SK-N-SH (cell line): ENCODE measurements at regions not wholly inside any gene's neighbourhood (a gene's known extent, or its start where the extent isn't known, plus 50 kb on each side); places are given as distances from the start of the nearest gene placed in this dataset.

ENCODE experiments used
- FOXJ3 ChIP-seq: sonication (generic); formaldehyde crosslinking; IDR thresholded peaks from 2 replicates; pipeline ENCODE4 v1.5.1; 2020; ENCODE audit warnings: mild to moderate bottlenecking, missing genetic modification reagents
- RAD21 ChIP-seq: IDR thresholded peaks from 2 replicates; pipeline ENCODE4 v1.6.1; 2012; ENCODE audit warnings: mild to moderate bottlenecking, low read length
- RCOR1 ChIP-seq: fragments of 150-350 bp; IDR thresholded peaks from 2 replicates; pipeline ENCODE4 v1.6.1; 2017; ENCODE audit warnings: antibody characterized with exemption, low read length
- TEAD4 ChIP-seq: IDR thresholded peaks from 2 replicates; pipeline ENCODE4 v1.4.0; 2012; ENCODE audit warnings: mild to moderate bottlenecking, borderline replicate concordance; ENCODE audit not compliant: insufficient read depth
- TF ChIP-seq, protein P1 (sequence below): fragments of 150-350 bp; IDR thresholded peaks from 2 replicates; pipeline ENCODE4 v1.6.1; 2017; ENCODE audit warnings: antibody characterized with exemption, low read length, low read depth, borderline replicate concordance
- TF ChIP-seq, protein P2 (sequence below): fragments of 200-600 bp; sonication (generic); IDR thresholded peaks from 2 replicates; pipeline ENCODE4 v1.6.1; 2017; ENCODE audit warnings: antibody characterized with exemption, mild to moderate bottlenecking, moderate library complexity
- TF ChIP-seq, protein P3 (sequence below): IDR thresholded peaks from 2 replicates; pipeline ENCODE4 v1.4.0; 2012; ENCODE audit warnings: low read depth, borderline replicate concordance
- TF ChIP-seq, protein P4 (sequence below): fragments of 150-350 bp; IDR thresholded peaks from 2 replicates; pipeline ENCODE4 v1.6.1; 2016; ENCODE audit warnings: mild to moderate bottlenecking, low read depth, low read length

DNA sequence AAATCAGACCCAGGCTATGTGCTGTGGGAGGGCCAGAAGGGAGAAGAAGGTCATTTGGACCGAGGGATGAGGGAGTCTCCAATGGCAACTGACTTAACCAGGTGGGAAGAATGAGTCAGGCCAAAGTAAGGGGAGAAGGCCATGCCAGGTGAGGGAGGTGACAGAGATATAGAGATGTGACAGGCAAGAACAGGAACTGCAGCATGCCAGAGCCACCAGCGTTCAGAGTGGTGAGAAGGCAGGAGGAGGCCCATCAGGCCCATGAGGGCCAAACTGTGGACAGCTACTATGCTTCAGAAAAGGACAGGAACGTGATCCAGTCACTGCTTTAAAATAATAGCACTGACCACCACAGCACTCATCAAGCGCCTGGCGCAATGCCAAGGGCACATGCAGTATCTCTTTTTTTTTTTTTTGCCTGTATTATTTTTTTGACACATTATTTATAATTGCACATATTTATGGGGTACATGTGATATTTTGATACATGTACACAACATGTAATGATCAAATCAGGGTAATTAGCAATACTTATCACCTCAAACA is 154.3 kb upstream of the IGF1R start:
- TF ChIP-seq, protein P1, sequence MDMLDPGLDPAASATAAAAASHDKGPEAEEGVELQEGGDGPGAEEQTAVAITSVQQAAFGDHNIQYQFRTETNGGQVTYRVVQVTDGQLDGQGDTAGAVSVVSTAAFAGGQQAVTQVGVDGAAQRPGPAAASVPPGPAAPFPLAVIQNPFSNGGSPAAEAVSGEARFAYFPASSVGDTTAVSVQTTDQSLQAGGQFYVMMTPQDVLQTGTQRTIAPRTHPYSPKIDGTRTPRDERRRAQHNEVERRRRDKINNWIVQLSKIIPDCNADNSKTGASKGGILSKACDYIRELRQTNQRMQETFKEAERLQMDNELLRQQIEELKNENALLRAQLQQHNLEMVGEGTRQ = no peak
- TF ChIP-seq, protein P2, sequence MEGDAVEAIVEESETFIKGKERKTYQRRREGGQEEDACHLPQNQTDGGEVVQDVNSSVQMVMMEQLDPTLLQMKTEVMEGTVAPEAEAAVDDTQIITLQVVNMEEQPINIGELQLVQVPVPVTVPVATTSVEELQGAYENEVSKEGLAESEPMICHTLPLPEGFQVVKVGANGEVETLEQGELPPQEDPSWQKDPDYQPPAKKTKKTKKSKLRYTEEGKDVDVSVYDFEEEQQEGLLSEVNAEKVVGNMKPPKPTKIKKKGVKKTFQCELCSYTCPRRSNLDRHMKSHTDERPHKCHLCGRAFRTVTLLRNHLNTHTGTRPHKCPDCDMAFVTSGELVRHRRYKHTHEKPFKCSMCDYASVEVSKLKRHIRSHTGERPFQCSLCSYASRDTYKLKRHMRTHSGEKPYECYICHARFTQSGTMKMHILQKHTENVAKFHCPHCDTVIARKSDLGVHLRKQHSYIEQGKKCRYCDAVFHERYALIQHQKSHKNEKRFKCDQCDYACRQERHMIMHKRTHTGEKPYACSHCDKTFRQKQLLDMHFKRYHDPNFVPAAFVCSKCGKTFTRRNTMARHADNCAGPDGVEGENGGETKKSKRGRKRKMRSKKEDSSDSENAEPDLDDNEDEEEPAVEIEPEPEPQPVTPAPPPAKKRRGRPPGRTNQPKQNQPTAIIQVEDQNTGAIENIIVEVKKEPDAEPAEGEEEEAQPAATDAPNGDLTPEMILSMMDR = no peak
- TF ChIP-seq, protein P3, sequence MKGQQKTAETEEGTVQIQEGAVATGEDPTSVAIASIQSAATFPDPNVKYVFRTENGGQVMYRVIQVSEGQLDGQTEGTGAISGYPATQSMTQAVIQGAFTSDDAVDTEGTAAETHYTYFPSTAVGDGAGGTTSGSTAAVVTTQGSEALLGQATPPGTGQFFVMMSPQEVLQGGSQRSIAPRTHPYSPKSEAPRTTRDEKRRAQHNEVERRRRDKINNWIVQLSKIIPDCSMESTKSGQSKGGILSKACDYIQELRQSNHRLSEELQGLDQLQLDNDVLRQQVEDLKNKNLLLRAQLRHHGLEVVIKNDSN = no peak
- TF ChIP-seq TEAD4 (no peak), FOXJ3 (CRISPR knock-in tag) (no peak), RCOR1 (no peak), RAD21 (no peak)
- TF ChIP-seq, protein P4, sequence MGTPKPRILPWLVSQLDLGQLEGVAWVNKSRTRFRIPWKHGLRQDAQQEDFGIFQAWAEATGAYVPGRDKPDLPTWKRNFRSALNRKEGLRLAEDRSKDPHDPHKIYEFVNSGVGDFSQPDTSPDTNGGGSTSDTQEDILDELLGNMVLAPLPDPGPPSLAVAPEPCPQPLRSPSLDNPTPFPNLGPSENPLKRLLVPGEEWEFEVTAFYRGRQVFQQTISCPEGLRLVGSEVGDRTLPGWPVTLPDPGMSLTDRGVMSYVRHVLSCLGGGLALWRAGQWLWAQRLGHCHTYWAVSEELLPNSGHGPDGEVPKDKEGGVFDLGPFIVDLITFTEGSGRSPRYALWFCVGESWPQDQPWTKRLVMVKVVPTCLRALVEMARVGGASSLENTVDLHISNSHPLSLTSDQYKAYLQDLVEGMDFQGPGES = no peak
